ENCODE measurements at regions not wholly inside any gene's neighbourhood (a gene's known extent, or its start where the extent isn't known, plus 50 kb on each side); places are given as distances from the start of the nearest gene placed in this dataset.
"Not testable (repeated sequence)": the region's sequence is repeated elsewhere in the genome, so short reads cannot be mapped to it uniquely, and the experiment has no call there.

DNA sequence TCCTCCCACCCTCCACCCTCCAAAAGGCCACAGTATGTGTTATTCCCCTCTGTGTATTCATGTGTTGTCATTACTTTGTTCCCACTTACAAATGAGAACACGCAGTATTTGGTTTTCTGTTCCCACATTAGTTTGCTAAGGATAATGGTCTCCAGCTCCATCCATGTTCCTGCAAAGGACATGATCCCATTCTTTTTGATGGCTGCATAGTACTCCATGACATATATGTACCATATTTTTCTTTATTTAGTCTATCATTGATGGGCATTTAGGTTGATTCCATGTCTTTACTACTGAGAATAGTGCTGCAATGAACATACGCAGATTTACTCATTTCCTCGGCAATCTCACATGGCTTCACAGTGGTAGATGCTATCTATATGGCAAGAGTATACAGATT lies 453.6 kb upstream of the CFAP20DC start:
- no peak for DNase-seq (ENCODE audit: low spot score)

DNA sequence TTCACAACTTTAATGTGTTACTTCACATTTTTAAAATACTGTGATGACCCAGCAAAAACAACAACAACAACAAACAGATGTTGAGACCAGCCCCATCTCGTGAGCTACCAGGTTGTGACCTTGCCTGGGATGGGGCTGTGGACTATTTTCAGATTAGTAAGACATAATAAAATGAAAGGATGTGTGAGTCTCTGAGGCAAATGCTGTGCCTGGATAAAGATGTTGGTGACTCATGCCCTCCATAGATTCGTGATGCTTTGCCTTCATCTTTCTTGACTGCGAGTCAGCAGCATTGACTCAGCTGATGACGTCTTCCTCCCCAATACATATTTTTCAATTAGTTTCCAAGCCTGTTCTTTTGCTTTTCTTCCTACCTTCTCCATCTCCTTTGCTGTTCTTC lies 453.0 kb upstream of the CFAP20DC start:
- peak; percentile 60 for DNase-seq (ENCODE audit: low spot score)

DNA sequence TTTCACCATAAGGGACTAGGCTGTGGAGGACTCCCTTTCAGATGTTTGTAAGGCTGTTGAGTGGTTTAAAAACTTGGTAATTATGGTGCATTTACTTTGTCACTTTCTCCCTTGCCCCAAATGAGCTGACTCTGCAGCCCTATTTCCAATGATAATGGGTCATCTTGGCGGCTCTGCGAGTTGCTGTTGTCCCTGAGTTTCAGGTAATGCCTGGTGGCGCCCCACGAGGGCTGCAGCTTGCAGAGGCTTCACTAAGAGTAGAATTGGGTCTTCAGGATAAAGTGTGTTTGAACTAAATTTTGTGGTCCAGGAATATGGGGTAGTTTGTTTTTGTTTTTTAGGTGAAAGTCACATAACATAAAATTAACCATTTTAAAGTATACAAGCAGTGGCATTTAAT lies 450.1 kb upstream of the CFAP20DC start:
- no peak for DNase-seq (ENCODE audit: low spot score)

DNA sequence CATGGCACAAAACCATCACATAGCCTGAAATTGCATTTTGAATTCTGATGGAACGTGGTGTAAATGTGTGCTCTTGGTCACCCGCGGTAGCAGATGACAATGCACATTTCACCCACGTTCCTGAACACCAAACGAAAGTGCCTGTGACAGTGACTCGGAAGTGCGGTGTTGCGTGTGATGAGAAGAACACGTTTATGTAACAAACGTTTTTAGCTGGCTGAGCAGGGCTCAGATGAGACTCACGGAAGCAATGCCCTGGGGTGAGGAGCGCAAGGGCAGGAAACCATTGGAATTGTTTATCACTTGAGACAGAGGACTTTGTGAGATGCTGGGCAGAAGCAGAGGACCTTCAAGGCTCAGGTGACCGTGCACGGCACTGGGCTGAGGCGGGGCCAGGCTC lies 449.2 kb upstream of the CFAP20DC start:
- DNase-seq (ENCODE audit: low spot score) = no peak

DNA sequence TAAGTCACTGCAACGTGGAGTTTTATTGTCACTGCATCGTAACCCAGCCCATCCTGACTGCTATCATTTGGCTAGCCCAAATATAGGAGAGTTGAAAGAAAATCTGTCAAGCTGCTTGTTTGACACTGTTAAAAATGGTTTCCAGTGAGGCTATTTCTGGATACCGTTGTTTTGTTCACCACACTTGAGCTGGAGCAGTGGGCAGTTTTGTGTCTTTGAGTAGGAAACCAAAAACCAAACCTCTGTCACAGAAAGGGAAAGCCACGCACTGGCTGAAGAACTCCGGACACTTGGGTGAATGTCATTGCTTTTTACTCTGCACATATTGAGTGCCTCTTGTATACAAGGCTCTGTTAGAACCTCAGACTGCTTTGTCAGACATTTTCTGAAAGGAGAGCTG lies 446.4 kb upstream of the CFAP20DC start:
- DNase-seq (ENCODE audit: low spot score) = no peak

DNA sequence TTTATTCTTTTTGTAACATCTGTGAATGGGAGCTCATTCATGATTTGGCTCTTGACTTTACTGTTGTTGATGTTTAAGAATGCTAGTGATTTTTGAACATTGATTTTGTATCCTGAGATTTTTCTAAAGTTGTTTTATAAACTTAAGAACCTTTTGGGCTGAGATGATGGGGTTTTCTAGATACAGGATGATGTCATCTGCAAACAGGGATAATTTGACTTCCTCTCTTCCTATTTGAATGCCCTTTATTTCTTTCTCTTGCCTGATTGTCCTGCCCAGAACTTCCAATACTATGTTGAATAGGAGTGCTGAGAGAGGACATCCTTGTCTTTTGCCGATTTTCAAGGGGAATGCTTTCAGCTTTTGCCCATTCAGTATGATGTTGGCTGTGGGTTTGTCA lies 445.1 kb upstream of the CFAP20DC start:
- DNase-seq (ENCODE audit: low spot score) = not testable (repeated sequence)

DNA sequence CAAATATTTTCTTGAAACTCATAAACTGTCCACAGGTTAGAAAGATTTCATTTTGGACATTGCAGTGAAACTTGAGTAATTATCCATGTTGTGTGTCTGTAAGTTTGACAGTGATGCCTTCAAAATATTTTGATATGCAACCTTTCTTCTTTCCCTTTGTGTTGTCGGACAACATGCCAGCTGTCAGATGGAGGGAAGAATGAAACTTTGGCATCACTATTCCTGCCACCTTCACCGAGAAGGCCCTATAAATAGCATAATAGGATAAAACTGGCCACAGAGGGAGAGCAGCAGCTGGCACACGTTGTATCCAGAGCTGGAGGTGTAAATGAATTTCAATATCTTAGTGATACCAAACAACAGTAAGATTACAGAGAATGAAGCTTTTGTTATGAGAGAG lies 436.7 kb upstream of the CFAP20DC start:
- no peak for DNase-seq (ENCODE audit: low spot score)

DNA sequence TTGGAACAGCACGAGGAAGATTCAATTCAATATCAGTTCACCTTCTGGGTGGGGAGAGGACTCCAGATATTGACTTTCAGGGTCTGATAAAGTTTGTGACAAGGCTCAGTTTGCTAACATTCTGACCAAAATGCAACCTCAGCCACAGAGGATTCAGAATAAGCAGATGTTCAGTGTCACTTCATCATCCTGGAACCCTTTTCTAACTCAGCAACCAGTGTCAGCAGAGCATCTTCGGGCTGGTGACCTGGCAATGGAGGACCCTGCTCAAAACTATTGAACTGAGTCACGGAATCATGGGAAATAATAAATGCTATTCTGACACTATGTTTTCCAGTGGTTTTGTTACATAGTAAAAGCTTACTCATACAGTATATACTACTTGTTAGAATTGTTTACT lies 433.4 kb upstream of the CFAP20DC start:
- DNase-seq (ENCODE audit: low spot score) = no peak

DNA sequence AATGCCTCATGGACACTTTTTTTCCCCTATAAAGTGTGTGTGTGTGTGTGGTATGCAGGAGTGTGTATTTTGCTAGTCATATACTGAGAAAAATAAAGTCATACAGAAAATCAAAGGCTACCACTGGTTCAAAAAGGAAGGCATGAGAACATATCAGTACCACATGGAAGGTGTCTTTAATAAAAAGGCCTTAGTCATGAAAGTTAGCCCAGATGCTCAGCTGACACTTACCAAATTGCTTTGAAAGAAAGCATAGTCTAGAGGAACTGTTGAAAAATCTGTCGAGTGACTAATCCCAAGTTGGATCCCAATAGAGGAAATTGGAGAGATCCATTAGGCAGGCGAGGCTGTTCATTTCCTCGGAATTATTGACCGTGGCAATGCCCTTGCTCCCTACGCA lies 432.9 kb upstream of the CFAP20DC start:
- DNase-seq (ENCODE audit: low spot score) = no peak

DNA sequence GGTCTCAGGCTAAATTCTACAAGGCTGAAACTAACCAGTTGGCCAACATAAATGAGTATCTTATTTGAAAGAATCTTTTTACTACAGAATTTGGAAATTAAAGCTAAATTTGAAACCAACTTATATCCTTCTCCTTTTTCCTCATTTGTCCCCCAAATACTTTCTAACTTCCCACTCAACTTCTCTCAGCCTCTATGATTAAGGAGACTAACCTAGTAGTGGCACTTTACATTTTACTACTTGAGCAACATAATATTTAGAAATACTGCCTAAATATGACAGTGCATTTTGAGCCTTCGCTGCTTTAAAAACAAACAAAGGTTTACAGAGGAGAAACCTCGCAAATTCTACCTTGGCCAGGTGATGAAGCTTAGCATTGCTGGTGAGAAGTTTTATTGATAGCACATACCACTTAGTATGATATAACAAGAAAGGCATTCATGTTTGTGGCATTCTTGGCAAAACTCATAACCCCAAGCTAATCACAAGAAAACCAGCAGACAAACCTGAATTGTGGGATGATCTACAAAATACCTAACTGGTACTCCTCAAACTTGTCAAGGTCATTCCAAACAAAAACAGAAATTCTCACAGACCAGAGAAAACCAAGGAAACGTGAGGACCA lies 432.1 kb upstream of the CFAP20DC start:
- peak; percentile 20 for DNase-seq (ENCODE audit: low spot score)

DNA sequence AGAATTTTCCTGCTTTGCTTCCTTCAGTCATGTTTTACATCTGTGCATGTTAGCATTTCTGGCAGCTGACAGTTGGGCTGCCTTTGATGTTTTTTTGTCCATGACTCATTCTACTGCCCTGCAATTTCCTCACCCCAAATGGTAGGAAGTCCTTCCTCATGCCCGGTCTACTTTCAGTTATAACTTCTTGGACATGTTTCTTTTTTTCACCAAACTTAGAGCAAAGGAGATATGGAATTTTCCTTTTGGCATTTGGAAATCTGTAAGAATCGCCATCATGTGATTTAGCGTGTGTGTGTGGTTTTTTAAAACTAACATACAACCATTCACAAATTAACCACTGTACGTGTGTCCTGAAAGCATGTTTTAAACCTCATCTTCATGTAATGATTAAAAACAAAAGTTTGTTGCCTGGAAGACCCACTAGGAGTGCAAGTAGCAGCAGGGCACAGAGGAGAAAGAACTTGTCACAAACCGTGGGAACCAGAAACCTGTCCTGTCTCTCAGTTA lies 430.7 kb upstream of the CFAP20DC start:
- DNase-seq (ENCODE audit: low spot score) = peak; percentile 61

DNA sequence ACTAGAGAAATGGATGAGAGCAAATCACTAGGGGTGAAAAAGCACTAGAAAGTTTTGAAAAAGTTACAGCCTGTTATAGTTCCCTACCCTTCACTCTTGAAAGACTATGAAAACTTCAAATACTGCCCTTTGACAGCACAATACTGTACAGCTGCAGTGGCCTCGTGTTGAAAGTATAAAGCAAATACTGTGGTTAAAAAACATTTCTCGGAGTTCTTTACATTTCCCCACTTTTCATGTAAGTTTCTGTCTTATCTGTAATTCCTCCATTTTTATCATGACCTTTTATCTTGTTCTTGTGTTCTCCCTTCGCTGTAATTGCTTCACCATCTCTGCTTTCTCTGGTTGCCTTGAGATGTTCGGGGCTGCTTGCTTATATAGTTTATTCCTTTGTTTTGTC lies 423.8 kb upstream of the CFAP20DC start:
- no peak for DNase-seq (ENCODE audit: low spot score)

DNA sequence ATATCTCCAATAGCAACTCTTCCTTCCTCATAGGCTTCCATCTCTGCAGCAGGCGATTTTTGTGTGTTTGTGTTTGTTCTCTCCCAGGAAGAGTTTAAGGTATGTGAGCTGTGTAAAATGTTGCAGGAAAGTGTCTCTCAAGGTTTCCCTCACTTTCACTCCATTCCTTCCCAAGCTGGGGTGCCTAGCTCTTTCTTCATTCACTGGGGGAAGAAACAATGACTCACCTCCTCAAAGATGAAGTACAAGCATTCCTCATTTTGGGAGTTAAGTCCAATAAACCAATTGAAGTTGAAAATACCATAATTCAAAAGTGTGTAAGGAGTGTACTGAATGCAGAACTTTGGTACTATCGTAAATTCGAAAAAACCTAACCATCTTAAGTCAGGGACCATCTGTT lies 422.7 kb upstream of the CFAP20DC start:
- DNase-seq (ENCODE audit: low spot score) = no peak

DNA sequence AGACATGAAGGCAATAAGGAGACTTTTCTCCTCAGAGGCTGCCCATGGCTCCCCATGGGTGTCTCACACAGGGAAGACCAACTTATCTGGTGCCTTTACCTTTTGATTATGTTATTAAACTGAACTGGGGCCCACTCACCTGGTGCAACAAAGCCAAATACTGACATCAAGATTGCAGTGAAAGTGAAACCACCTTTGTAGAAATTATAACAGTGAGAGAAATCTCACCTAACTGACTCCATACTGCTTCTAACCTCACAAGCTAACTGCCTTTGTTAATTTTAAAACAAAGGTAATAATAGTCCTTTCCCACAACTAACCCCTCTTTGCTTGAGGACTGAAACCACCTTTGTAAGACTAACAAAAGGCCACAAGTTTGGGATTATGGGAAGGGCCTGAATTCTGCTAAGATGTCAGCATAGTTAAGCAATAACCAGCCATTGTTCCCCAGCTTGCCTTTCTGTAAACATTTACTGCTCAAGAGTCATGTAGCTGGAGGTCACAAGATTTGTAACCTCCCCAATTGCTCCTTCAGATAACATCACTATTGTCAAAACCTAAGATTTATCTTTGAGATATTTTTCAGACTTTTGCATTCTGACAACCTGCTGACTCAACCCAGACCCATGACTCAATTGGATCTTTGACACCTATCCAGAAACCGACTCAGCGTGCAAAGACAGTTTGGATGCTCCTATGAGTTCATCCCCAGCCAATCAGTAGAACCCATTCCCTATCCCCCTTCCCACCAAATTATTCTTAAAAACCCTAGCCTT lies 420.3 kb upstream of the CFAP20DC start:
- DNase-seq (ENCODE audit: low spot score) = no peak

DNA sequence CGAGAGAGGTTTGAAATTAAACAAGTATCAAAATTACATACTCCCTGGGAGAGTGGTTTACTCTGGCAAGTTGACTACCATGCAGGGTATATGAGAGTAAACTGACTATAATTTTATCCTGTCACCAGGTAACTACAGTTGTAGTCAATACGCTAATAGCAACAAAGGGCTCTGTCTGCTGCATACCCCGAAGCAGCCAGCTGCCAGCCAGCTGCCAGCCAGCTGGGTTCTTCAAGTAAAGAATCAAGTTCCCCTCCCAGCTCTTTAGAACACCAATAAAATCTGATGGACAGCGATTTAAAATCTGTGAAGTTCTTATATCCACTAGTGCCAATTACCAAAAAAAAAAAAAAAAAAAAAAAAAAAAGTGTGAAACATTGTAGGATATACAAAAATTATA lies 417.7 kb upstream of the CFAP20DC start:
- DNase-seq (ENCODE audit: low spot score) = no peak

DNA sequence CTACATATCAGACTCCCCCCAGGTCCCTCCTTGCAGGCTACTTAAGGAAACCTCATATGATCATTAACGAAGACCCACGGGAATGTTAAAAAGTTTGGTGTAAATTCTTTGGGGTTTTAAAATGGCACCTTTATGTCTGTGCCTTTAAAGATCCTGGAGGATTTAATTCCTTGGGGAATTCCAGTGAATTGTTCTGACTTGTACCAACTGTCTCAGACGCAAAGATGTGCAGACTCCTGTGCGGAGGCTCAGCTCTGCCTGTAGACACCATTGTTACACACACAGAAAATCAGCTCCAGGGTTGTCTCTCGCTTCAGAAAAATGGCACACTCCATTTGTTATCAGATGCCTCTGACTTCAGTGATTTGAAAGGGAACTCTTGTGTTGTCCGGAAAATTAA lies 414.4 kb upstream of the CFAP20DC start:
- DNase-seq (ENCODE audit: low spot score) = no peak

DNA sequence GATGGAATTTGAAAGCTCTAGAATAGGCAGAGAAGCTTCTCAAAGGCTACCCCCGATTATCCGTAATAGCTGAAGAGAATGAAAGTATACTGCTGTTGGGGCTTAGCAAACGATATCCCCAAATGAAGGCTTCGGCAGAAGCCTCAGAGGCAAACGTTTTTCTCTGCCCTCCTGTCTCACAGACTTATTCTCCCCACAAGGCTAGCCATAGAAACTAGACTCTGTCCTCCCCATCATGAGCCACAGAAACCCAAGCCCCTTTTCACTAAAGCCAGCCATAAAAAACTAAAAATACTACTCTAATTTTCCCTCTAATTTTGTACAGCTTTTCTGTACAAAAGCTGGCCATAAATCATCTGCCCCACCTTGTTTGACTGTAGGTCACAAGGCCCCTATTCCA lies 413.4 kb upstream of the CFAP20DC start:
- no peak for DNase-seq (ENCODE audit: low spot score)

DNA sequence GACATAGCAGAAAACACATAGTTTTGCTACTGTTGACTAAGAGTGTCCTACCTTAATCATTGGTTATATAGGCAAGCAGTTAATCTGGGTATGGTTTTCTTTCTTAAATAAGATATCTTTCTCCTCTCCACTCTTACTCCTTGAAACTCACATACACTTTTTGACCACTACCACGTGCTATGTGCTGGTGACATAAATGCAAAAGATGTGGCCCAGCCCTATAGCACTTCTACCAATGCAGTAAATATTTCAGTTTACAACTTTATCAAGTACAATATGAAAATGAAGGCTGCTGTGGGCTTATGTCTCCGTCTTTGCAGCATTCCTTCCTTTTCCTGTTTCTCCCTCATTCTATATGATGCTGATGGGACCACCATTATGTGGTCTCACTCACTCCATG lies 410.2 kb upstream of the CFAP20DC start:
- DNase-seq (ENCODE audit: low spot score) = no peak

DNA sequence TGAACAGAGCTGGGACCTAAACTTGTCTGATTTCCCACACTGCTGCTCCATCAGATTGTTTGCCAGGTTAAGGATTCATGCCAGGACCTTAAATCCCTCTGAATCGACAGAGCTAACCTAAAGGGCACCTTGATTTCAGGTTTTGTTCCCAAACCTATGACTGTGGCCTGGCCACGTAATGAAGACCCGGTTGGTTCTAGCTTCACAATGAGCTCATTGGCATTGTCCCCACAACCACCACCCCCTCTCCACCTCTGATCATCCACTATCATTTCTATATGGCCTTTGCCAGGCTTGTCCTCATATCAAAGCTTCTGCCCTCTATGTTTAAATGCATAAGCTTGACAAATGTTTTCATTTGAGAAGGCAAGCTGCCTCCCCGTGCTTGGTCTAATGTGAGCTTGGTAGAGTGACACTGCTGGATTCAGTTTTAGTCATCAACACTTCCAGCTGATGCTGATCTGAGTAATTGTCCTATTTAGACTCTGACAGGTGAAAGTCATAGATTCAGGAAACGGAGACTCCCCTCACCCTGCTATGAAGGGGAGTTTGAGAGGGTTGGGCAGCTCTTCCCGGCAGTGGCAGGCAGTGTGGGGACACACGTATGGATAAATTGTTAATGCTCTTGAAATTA lies 407.1 kb upstream of the CFAP20DC start:
- DNase-seq (ENCODE audit: low spot score) = no peak

DNA sequence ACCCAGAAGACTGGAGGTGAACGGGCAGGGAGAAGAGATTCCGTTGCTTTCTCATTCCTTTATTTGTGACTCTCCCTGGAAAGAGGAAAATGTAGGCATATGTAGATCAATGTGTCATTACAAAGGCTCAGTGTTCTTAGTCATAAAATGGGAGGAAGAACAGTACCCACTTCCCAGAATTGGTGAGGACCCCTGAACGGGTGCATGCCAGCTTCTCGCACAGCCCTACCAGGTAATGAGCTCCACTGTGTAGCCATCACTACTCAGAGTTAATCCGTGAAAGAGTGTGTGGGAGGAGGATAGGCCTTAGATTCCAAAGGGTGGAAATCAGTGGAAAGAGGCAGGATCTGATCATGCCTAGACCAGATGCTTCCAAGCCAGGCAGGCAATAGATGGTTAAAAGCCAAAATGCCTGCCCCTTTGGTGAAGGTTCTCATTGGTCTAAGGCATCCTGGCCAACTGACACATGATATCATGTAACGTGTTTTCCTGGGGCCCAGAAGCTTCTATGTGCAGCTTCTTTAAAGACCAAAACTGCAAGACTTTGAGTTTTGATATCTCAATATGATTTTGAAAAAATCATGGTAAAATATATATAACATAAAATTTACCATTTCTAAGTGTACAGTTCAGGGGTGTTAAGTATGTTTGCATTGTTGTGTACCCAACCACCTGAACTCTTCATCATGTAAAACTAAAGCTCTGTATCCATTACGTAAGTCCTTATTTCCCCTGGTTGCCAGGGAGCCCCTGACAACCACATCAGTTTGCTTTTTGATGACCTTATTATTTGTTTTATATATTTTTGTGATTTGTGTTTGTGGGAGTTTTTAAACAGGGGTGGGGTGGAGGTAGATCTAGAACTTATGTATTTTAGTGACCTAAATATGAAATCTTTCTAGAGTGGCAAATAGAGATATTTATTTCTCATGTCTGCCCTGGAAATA lies 402.2 kb upstream of the CFAP20DC start:
- DNase-seq (ENCODE audit: low spot score) = no peak

DNA sequence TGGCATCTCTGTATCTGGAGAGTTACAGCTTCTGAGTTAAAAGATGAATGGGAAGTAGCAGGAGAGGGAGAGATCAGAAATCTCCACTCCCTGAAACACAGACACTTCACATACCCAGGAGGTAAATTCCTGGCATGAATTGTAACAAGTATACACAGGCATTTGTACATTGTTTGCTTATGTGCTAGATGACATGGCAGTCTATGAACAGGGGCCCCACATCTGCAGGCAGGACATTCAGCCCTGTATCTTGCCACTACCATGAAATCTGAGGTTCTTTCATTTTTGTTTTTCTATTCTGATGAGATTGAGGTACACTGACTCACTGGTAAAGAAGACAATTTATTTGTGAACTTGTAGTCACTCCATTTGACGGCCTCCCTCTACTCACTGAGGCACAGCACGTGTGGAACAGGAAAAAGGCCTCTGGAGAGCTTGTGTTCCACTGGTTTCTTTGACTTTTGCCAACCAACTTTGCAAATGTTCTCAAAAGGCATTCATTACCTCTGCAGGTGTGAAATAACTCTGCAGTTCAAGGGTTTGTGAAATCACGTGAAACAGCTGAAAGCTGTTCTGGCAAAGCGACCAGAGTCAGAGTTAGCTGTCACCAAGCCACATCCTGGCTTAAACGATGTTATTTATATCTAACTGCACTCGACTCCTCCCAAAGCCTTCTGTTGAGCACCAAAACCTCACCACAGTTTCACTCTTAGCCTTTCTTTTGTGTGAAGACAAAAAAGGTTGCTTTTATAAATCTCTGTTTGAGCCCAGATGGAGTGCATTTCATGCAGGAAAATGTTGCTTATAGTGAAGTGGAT lies 401.3 kb upstream of the CFAP20DC start:
- DNase-seq (ENCODE audit: low spot score) = peak; percentile 55
